ENCODE measurements at regions not wholly inside any gene's neighbourhood (a gene's known extent, or its start where the extent isn't known, plus 50 kb on each side); places are given as distances from the start of the nearest gene placed in this dataset.

- TF ChIP-seq CTCF (IDR thresholded peaks at IDR 0.05; ENCODE audit: unreplicated experiment) = no peak
- H3K36me3 Mint-ChIP-seq = no peaks in the 10 kb centered on the region
- no peak for DNase-seq (ENCODE audit: low spot score in 2 of 2, unreplicated experiment in 2 of 2)
- peaks cover 4% of the 10 kb centered on the region for H3K9me3 Mint-ChIP-seq
- H3K4me3 Mint-ChIP-seq = no peak overlapping the region
- no peaks in the 10 kb centered on the region for H3K27me3 Mint-ChIP-seq (ENCODE audit: low read depth)
- no peaks in the 10 kb centered on the region for H3K4me1 Mint-ChIP-seq
- no peak overlapping the region for H3K27ac Mint-ChIP-seq
Measured at GRCh38 chr4:143046454-143046853, 138.3 kb upstream of the USP38 start.

- no peaks in the 10 kb centered on the region for H3K4me1 Mint-ChIP-seq
- no peak overlapping the region for H3K27ac Mint-ChIP-seq
- TF ChIP-seq CTCF (IDR thresholded peaks at IDR 0.05; ENCODE audit: unreplicated experiment) = no peak
- H3K4me3 Mint-ChIP-seq = no peak overlapping the region
- H3K36me3 Mint-ChIP-seq = no peaks in the 10 kb centered on the region
- no peaks in the 10 kb centered on the region for H3K9me3 Mint-ChIP-seq
- no peaks in the 10 kb centered on the region for H3K27me3 Mint-ChIP-seq (ENCODE audit: low read depth)
- DNase-seq (ENCODE audit: low spot score in 2 of 2, unreplicated experiment in 2 of 2) = no peak
Measured at GRCh38 chr4:143046906-143047305, 137.8 kb upstream of the USP38 start.

GRCh38 chr4:143054971-143055370, 129.7 kb upstream of the USP38 start:
- Mint-ChIP-seq H3K9me3 (peaks cover 16% of the 10 kb centered on the region), H3K4me3 (no peak overlapping the region), H3K27ac (no peak overlapping the region), H3K4me1 (no peaks in the 10 kb centered on the region), H3K36me3 (no peaks in the 10 kb centered on the region), H3K27me3 (ENCODE audit: low read depth) (peaks cover 3% of the 10 kb centered on the region)
- no peak for TF ChIP-seq CTCF (IDR thresholded peaks at IDR 0.05; ENCODE audit: unreplicated experiment)
- DNase-seq (ENCODE audit: low spot score in 2 of 2, unreplicated experiment in 2 of 2) = no peak

- Mint-ChIP-seq H3K36me3 (no peaks in the 10 kb centered on the region), H3K27ac (no peak overlapping the region), H3K4me1 (no peaks in the 10 kb centered on the region), H3K9me3 (peaks cover 21% of the 10 kb centered on the region), H3K27me3 (ENCODE audit: low read depth) (peaks cover 3% of the 10 kb centered on the region), H3K4me3 (no peak overlapping the region)
- no peak for DNase-seq (ENCODE audit: low spot score in 2 of 2, unreplicated experiment in 2 of 2)
- TF ChIP-seq CTCF (IDR thresholded peaks at IDR 0.05; ENCODE audit: unreplicated experiment) = no peak
Measured at GRCh38 chr4:143055997-143056396, 128.7 kb upstream of the USP38 start.

- no peak for TF ChIP-seq CTCF (IDR thresholded peaks at IDR 0.05; ENCODE audit: unreplicated experiment)
- DNase-seq (ENCODE audit: low spot score in 2 of 2, unreplicated experiment in 2 of 2) = no peak
- Mint-ChIP-seq H3K36me3 (no peaks in the 10 kb centered on the region), H3K9me3 (peaks cover 54% of the 10 kb centered on the region), H3K4me1 (no peaks in the 10 kb centered on the region), H3K27me3 (ENCODE audit: low read depth) (no peaks in the 10 kb centered on the region), H3K4me3 (no peak overlapping the region), H3K27ac (no peak overlapping the region)
Measured at GRCh38 chr4:143071351-143071750, 113.4 kb upstream of the USP38 start.

- Mint-ChIP-seq H3K9me3 (peaks cover 21% of the 10 kb centered on the region), H3K4me3 (no peak overlapping the region), H3K27ac (no peak overlapping the region), H3K36me3 (no peaks in the 10 kb centered on the region), H3K27me3 (ENCODE audit: low read depth) (no peaks in the 10 kb centered on the region), H3K4me1 (peaks cover 5% of the 10 kb centered on the region)
- TF ChIP-seq CTCF (IDR thresholded peaks at IDR 0.05; ENCODE audit: unreplicated experiment) = no peak
- DNase-seq (ENCODE audit: low spot score in 2 of 2, unreplicated experiment in 2 of 2) = no peak
Measured at GRCh38 chr4:143076723-143077122, 108.0 kb upstream of the USP38 start.

Measured in mesothelial cell of epicardium (in vitro differentiated cells).